SK-N-MC (cell line): ENCODE measurements at regions not wholly inside any gene's neighbourhood (a gene's known extent, or its start where the extent isn't known, plus 50 kb on each side); places are given as distances from the start of the nearest gene placed in this dataset.

ENCODE experiments used
- EZH2 ChIP-seq: fragments of 200-600 bp; sonication (generic); IDR thresholded peaks from one replicate; pipeline ENCODE4 v1.6.1; 2017; ENCODE audit warnings: antibody characterized with exemption
- FOXP2 ChIP-seq: optimal IDR thresholded peaks from 2 replicates; pipeline ENCODE3; 2011; ENCODE audit warnings: mild to moderate bottlenecking, moderate library complexity; ENCODE audit not compliant: insufficient read depth; ENCODE audit errors: extremely low read length, control extremely low read depth
- POLR2AphosphoS5 ChIP-seq: IDR thresholded peaks from 2 replicates; pipeline ENCODE4 v1.6.1; 2012; ENCODE audit warnings: mild to moderate bottlenecking, low read depth, low read length, borderline replicate concordance

DNA sequence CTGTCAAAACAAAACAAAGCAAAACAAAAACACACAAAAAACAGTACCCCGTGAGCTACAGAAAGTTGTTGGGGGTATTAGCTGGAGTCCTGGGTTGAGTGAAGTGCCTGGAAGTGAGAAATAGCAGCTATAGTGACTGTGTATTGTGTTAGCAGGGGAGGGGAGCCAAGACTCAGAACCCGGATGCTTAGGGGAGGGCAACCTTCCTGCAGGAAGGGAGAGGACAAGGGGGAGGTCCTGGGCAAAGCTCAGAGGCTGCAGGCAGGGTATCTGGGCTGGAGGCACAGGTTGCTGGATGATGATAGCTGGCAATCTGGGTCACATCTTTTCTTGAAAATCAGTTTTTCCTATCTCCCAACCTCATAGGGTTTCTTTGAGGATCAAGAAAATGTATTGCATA, 75.8 kb upstream of the PARD3 start:
- TF ChIP-seq EZH2 (no peak), POLR2AphosphoS5 (no peak), FOXP2 (no peak)
